ENCODE measurements at regions not wholly inside any gene's neighbourhood (a gene's known extent, or its start where the extent isn't known, plus 50 kb on each side); places are given as distances from the start of the nearest gene placed in this dataset.

- Histone ChIP-seq H3K9me2 (ENCODE audit: insufficient read depth) (no peaks in the 10 kb centered on the region), H3K36me3 (ENCODE audit: low read depth) (no peaks in the 10 kb centered on the region), H3K27ac (no peak overlapping the region), H3K4me3 (no peak overlapping the region), H3K4me1 (replicated peaks; ENCODE audit: insufficient read depth) (no peaks in the 10 kb centered on the region), H3F3A (ENCODE audit: insufficient read depth, low read depth) (no peaks in the 10 kb centered on the region), H3K4me2 (no peak overlapping the region), H3K9me3 (ENCODE audit: insufficient read depth, low read depth) (no peaks in the 10 kb centered on the region), H3K79me2 (ENCODE audit: low read depth) (no peaks in the 10 kb centered on the region), H4K20me1 (ENCODE audit: insufficient read depth) (no peaks in the 10 kb centered on the region), H3K27me3 (ENCODE audit: insufficient read depth, low read depth) (no peaks in the 10 kb centered on the region), H2AFZ (no peak overlapping the region)
- ChIA-PET CTCF (no interaction called here), POLR2A (ENCODE audit: unreplicated experiment) (no interaction called here)
- no peak for DNase-seq
- TF ChIP-seq EZH2 (IDR thresholded peaks at IDR 0.05; ENCODE audit: low read depth) (no peak), CTCF (conservative IDR thresholded peaks at IDR 0.05) (no peak)
- intact Hi-C loops (cut with micrococcal nuclease; ENCODE audit: unreplicated experiment) = no loop called here
- BruUV-seq (replicated peaks) = no TSS peak
Observed at GRCh38 chr6:66489269-66489987, 782.4 kb upstream of the EYS start.

- Histone ChIP-seq H3F3A (ENCODE audit: insufficient read depth, low read depth) (no peaks in the 10 kb centered on the region), H3K4me1 (replicated peaks; ENCODE audit: insufficient read depth) (no peaks in the 10 kb centered on the region), H3K79me2 (ENCODE audit: low read depth) (no peaks in the 10 kb centered on the region), H3K9me2 (ENCODE audit: insufficient read depth) (no peaks in the 10 kb centered on the region), H3K36me3 (ENCODE audit: low read depth) (no peaks in the 10 kb centered on the region), H3K4me3 (no peak overlapping the region), H4K20me1 (ENCODE audit: insufficient read depth) (no peaks in the 10 kb centered on the region), H3K27me3 (ENCODE audit: insufficient read depth, low read depth) (no peaks in the 10 kb centered on the region), H3K9me3 (ENCODE audit: insufficient read depth, low read depth) (no peaks in the 10 kb centered on the region), H3K27ac (no peak overlapping the region), H3K4me2 (no peak overlapping the region), H2AFZ (no peak overlapping the region)
- DNase-seq = no peak
- POLR2A ChIA-PET (ENCODE audit: unreplicated experiment) = no interaction called here
- BruUV-seq (replicated peaks) = no TSS peak
- CTCF ChIA-PET = no interaction called here
- TF ChIP-seq EZH2 (IDR thresholded peaks at IDR 0.05; ENCODE audit: low read depth) (no peak), CTCF (conservative IDR thresholded peaks at IDR 0.05) (no peak)
- intact Hi-C loops (cut with micrococcal nuclease; ENCODE audit: unreplicated experiment) = no loop called here
Observed at GRCh38 chr6:66481216-66481615, 774.2 kb upstream of the EYS start.

GRCh38 chr6:66478705-66479104 is 771.7 kb upstream of the EYS start:
- ChIA-PET CTCF (no interaction called here), POLR2A (ENCODE audit: unreplicated experiment) (no interaction called here)
- Histone ChIP-seq H3K4me3 (no peak overlapping the region), H3K9me2 (ENCODE audit: insufficient read depth) (no peaks in the 10 kb centered on the region), H4K20me1 (ENCODE audit: insufficient read depth) (no peaks in the 10 kb centered on the region), H3K4me2 (no peak overlapping the region), H3K9me3 (ENCODE audit: insufficient read depth, low read depth) (no peaks in the 10 kb centered on the region), H3F3A (ENCODE audit: insufficient read depth, low read depth) (no peaks in the 10 kb centered on the region), H3K36me3 (ENCODE audit: low read depth) (no peaks in the 10 kb centered on the region), H3K27ac (no peak overlapping the region), H3K79me2 (ENCODE audit: low read depth) (no peaks in the 10 kb centered on the region), H3K27me3 (ENCODE audit: insufficient read depth, low read depth) (no peaks in the 10 kb centered on the region), H2AFZ (no peak overlapping the region), H3K4me1 (replicated peaks; ENCODE audit: insufficient read depth) (no peaks in the 10 kb centered on the region)
- DNase-seq = no peak
- intact Hi-C loops (cut with micrococcal nuclease; ENCODE audit: unreplicated experiment) = no loop called here
- BruUV-seq (replicated peaks) = no TSS peak
- TF ChIP-seq CTCF (conservative IDR thresholded peaks at IDR 0.05) (no peak), EZH2 (IDR thresholded peaks at IDR 0.05; ENCODE audit: low read depth) (no peak)

Measured in PC-9 (cell line).